B cell (primary cell): ENCODE measurements at regions not wholly inside any gene's neighbourhood (a gene's known extent, or its start where the extent isn't known, plus 50 kb on each side); places are given as distances from the start of the nearest gene placed in this dataset.

Experiments used
- CTCF ChIP-seq: fragments of 200-600 bp; IDR thresholded peaks from one replicate; pipeline ENCODE4 v1.8.0; 2022; ENCODE audit warnings: antibody characterized with exemption, mild to moderate bottlenecking
- EZH2 ChIP-seq: IDR thresholded peaks from 2 replicates; pipeline ENCODE4 v1.6.1; 2012; ENCODE audit warnings: borderline replicate concordance, low read depth, mild to moderate bottlenecking, moderate library complexity, low read length; ENCODE audit not compliant: insufficient read depth, poor library complexity, severe bottlenecking

DNA sequence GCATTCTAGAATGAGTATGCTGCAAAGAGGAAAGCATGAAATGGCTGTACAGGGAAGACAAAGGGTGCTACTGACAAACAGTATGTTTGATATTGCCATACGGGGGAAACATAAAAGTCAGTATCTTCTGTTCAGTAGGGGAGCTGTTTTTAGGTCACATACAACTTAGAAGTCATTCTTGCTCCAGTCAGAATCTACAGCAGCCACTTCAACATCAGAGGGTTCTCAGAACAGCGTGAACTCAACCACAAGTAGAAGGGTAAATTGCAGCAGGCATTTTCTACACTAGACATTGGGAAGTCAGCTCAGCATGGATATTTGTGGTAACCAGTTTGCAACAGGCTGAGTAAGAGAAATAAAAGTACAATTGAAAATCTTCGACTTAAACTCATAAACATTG, 1241.8 kb upstream of the GOT2 start:
- no peak for TF ChIP-seq CTCF
- TF ChIP-seq EZH2, result no peak
